Small intestine (tissue), 7 donors: ENCODE measurements at regions not wholly inside any gene's neighbourhood (a gene's known extent, or its start where the extent isn't known, plus 50 kb on each side); places are given as distances from the start of the nearest gene placed in this dataset.

ENCODE experiments used
- DNase-seq, 2 donors: peaks; one replicate each; pipeline versions ENCODE4 v3.0.0 to v3.0.0-alpha.2; 2013
- FAIRE-seq: peaks from 2 replicates; lab custom pipeline; 2012; peaks lifted over from hg19 to GRCh38; lab: Jason Lieb, UNC
- H3K27ac ChIP-seq, 3 donors: one replicate each; pipeline ENCODE4 v1.5.1; 2013; ENCODE audit warnings: low read length in 2 of 3, mild to moderate bottlenecking in 2 of 3, control low read depth in 1 of 3, inconsistent platforms in 1 of 3, low read depth in 1 of 3, moderate library complexity in 1 of 3
- H3K27me3 ChIP-seq, 3 donors: one replicate each; pipeline ENCODE4 v1.6.1; 2013; ENCODE audit warnings: low read length in 3 of 3, inconsistent platforms in 1 of 3; ENCODE audit not compliant: control insufficient read depth in 3 of 3, insufficient read depth in 3 of 3
- H3K36me3 ChIP-seq, 3 donors: one replicate each; pipeline ENCODE4 v1.6.1; 2013; ENCODE audit warnings: low read length in 3 of 3, inconsistent platforms in 1 of 3, low read depth in 1 of 3, mild to moderate bottlenecking in 1 of 3, moderate library complexity in 1 of 3; ENCODE audit not compliant: control insufficient read depth in 3 of 3, insufficient read depth in 2 of 3
- H3K4me1 ChIP-seq, 3 donors: one replicate each; pipeline ENCODE4 v1.6.1; 2013; ENCODE audit warnings: low read length in 2 of 3, inconsistent platforms in 1 of 3, low read depth in 1 of 3, mild to moderate bottlenecking in 1 of 3, moderate library complexity in 1 of 3; ENCODE audit not compliant: control insufficient read depth in 3 of 3, insufficient read depth in 2 of 3
- H3K4me3 ChIP-seq, 3 donors: one replicate each; pipeline ENCODE4 v1.5.1; 2013; ENCODE audit warnings: low read length in 3 of 3, control low read depth in 1 of 3, inconsistent platforms in 1 of 3, low read depth in 1 of 3, mild to moderate bottlenecking in 1 of 3, moderate library complexity in 1 of 3
- H3K9me3 ChIP-seq, 2 donors: one replicate each; pipeline ENCODE4 v1.6.1; 2013; ENCODE audit warnings: low read depth in 1 of 2, low read length in 1 of 2; ENCODE audit not compliant: control insufficient read depth in 2 of 2, insufficient read depth in 1 of 2
- WGBS, 3 donors: extraction: QIAGEN DNeasy Blood & Tissue Kit; methylation state at CpG; one replicate each; pipeline ENCODE4 v1.1.7; 2013; 5-methylcytosine and 5-hydroxymethylcytosine counted together
- donor health status: healthy with polysubstance abuse.
- donor health status: control.
- donor health status: control.
- donor health status: Bipolar disorder and iron deficiency.
- donor health status: healthy.

GRCh38 chr18:60675126-60675525 is 302.6 kb upstream of the MC4R start:
- 22 to 50% (median 34%) methylated on average over 4 of the region's 4 CpGs for WGBS, 3 donors
- DNase-seq (no peak), FAIRE-seq (no peak)
- H3K27ac ChIP-seq = no peak overlapping the region
- no peaks in the 10 kb centered on the region for H3K4me1 ChIP-seq
- H3K9me3 ChIP-seq = no peaks in the 10 kb centered on the region
- no peaks in the 10 kb centered on the region for H3K27me3 ChIP-seq
- H3K4me3 ChIP-seq = no peak overlapping the region
- no peaks in the 10 kb centered on the region for H3K36me3 ChIP-seq

GRCh38 chr18:60675801-60676200 is 303.2 kb upstream of the MC4R start:
- FAIRE-seq = no peak
- Histone ChIP-seq H3K4me1 (no peaks in the 10 kb centered on the region), H3K27ac (no peak overlapping the region), H3K4me3 (no peak overlapping the region), H3K36me3 (no peaks in the 10 kb centered on the region), H3K27me3 (no peaks in the 10 kb centered on the region), H3K9me3 (no peaks in the 10 kb centered on the region)
- DNase-seq = no peak
- WGBS, 3 donors = 33 to 52% (median 34%) methylated on average over 2 of the region's 2 CpGs

GRCh38 chr18:60676815-60677214 is 304.2 kb upstream of the MC4R start:
- DNase-seq (no peak), FAIRE-seq (no peak)
- Histone ChIP-seq H3K36me3 (no peaks in the 10 kb centered on the region), H3K9me3 (no peaks in the 10 kb centered on the region), H3K27ac (no peak overlapping the region), H3K4me1 (no peaks in the 10 kb centered on the region), H3K4me3 (no peak overlapping the region), H3K27me3 (no peaks in the 10 kb centered on the region)
- 47 to 64% (median 48%) methylated on average over 4 of the region's 4 CpGs for WGBS, 3 donors

GRCh38 chr18:60684843-60685513 is 312.4 kb upstream of the MC4R start:
- Histone ChIP-seq H3K4me1 (no peaks in the 10 kb centered on the region), H3K27ac (no peak overlapping the region), H3K36me3 (no peaks in the 10 kb centered on the region), H3K27me3 (no peaks in the 10 kb centered on the region), H3K9me3 (no peaks in the 10 kb centered on the region), H3K4me3 (no peak overlapping the region)
- 31 to 34% (median 32%) methylated on average over 6 of the region's 6 CpGs for WGBS, 3 donors
- FAIRE-seq (no peak), DNase-seq (peak; percentile 2 to 11)

GRCh38 chr18:60686142-60686541 is 313.6 kb upstream of the MC4R start:
- no peaks in the 10 kb centered on the region for H3K27me3 ChIP-seq
- no peaks in the 10 kb centered on the region for H3K9me3 ChIP-seq
- no peaks in the 10 kb centered on the region for H3K36me3 ChIP-seq
- no peak for FAIRE-seq
- no peak overlapping the region for H3K27ac ChIP-seq
- no peak for DNase-seq
- H3K4me3 ChIP-seq = no peak overlapping the region
- H3K4me1 ChIP-seq = no peaks in the 10 kb centered on the region
- 31 to 62% (median 41%) methylated on average over 3 of the region's 3 CpGs for WGBS, 3 donors

GRCh38 chr18:60691061-60691460 is 318.5 kb upstream of the MC4R start:
- FAIRE-seq (no peak), DNase-seq (no peak)
- Histone ChIP-seq H3K4me3 (no peak overlapping the region), H3K36me3 (no peaks in the 10 kb centered on the region), H3K9me3 (no peaks in the 10 kb centered on the region), H3K27me3 (no peaks in the 10 kb centered on the region), H3K4me1 (no peaks in the 10 kb centered on the region), H3K27ac (no peak overlapping the region)

GRCh38 chr18:60693426-60693825 is 320.9 kb upstream of the MC4R start:
- WGBS, 3 donors = 71 to 81% (median 76%) methylated on average over 5 of the region's 5 CpGs
- no peak overlapping the region for H3K27ac ChIP-seq
- FAIRE-seq = no peak
- H3K36me3 ChIP-seq = no peaks in the 10 kb centered on the region
- no peak for DNase-seq
- H3K27me3 ChIP-seq = no peaks in the 10 kb centered on the region
- H3K9me3 ChIP-seq = no peaks in the 10 kb centered on the region
- H3K4me3 ChIP-seq = no peak overlapping the region
- H3K4me1 ChIP-seq = no peaks in the 10 kb centered on the region

GRCh38 chr18:60698901-60699300 is 326.3 kb upstream of the MC4R start:
- no peak for DNase-seq
- 47 to 62% (median 56%) methylated on average over 3 of the region's 3 CpGs for WGBS, 3 donors
- no peaks in the 10 kb centered on the region for H3K4me1 ChIP-seq
- no peaks in the 10 kb centered on the region for H3K36me3 ChIP-seq
- no peak overlapping the region for H3K4me3 ChIP-seq
- H3K9me3 ChIP-seq = no peaks in the 10 kb centered on the region
- FAIRE-seq = no peak
- no peak overlapping the region for H3K27ac ChIP-seq
- H3K27me3 ChIP-seq = no peaks in the 10 kb centered on the region

GRCh38 chr18:60722742-60723141 is 350.2 kb upstream of the MC4R start:
- H3K27ac ChIP-seq = no peak overlapping the region
- no peaks in the 10 kb centered on the region for H3K27me3 ChIP-seq
- no peak for DNase-seq
- WGBS, 3 donors = 81 to 86% (median 85%) methylated on average over 3 of the region's 3 CpGs
- H3K4me3 ChIP-seq = no peak overlapping the region
- no peaks in the 10 kb centered on the region for H3K9me3 ChIP-seq
- no peaks in the 10 kb centered on the region for H3K36me3 ChIP-seq
- no peaks in the 10 kb centered on the region for H3K4me1 ChIP-seq
- FAIRE-seq = no peak
